Liver (tissue), 8 donors: ENCODE measurements at regions not wholly inside any gene's neighbourhood (a gene's known extent, or its start where the extent isn't known, plus 50 kb on each side); places are given as distances from the start of the nearest gene placed in this dataset.

Experiments used
- DNase-seq: peaks from one replicate; pipeline ENCODE4 v3.0.0-alpha.2; 2017; ENCODE audit warnings: low spot score
- H3K27ac ChIP-seq, 2 donors: one replicate each; pipeline ENCODE4 v1.7.0; 2013; ENCODE audit warnings: inconsistent platforms in 2 of 2, low read length in 2 of 2, control low read depth in 1 of 2, low read depth in 1 of 2, mild to moderate bottlenecking in 1 of 2
- H3K27me3 ChIP-seq, 4 donors: one replicate each; pipeline versions ENCODE4 v1.6.1 to v1.7.0; 2013; ENCODE audit warnings: low read length in 3 of 4, inconsistent platforms in 1 of 4, mild to moderate bottlenecking in 1 of 4, moderate library complexity in 1 of 4; ENCODE audit not compliant: control insufficient read depth in 4 of 4, insufficient read depth in 4 of 4
- H3K36me3 ChIP-seq, 4 donors: one replicate each; pipeline versions ENCODE4 v1.6.1 to v1.7.0; 2013; ENCODE audit warnings: low read length in 3 of 4, mild to moderate bottlenecking in 3 of 4, low read depth in 1 of 4, moderate library complexity in 1 of 4; ENCODE audit not compliant: control insufficient read depth in 4 of 4, insufficient read depth in 3 of 4
- H3K4me1 ChIP-seq, 4 donors: one replicate each; pipeline versions ENCODE4 v1.6.1 to v1.7.0; 2013; ENCODE audit warnings: low read length in 3 of 4, mild to moderate bottlenecking in 3 of 4, moderate library complexity in 1 of 4; ENCODE audit not compliant: control insufficient read depth in 4 of 4, insufficient read depth in 4 of 4
- H3K4me3 ChIP-seq, 3 donors: one replicate each; pipeline versions ENCODE4 v1.6.1 to v1.7.0; 2013; ENCODE audit warnings: low read length in 3 of 3, control low read depth in 1 of 3, low read depth in 1 of 3, mild to moderate bottlenecking in 1 of 3
- H3K9ac ChIP-seq, 2 donors: one replicate each; pipeline ENCODE4 v1.7.0; 2013; ENCODE audit warnings: low read length in 2 of 2, mild to moderate bottlenecking in 2 of 2, moderate library complexity in 2 of 2, control low read depth in 1 of 2, low read depth in 1 of 2
- H3K9me3 ChIP-seq, 4 donors: one replicate each; pipeline versions ENCODE4 v1.6.1 to v1.7.0; 2013; ENCODE audit warnings: low read length in 3 of 4; ENCODE audit not compliant: control insufficient read depth in 4 of 4
- ATF3 ChIP-seq: IDR thresholded peaks from 2 replicates; pipeline ENCODE4 v1.6.1; 2016; ENCODE audit warnings: antibody characterized with exemption
- CTCF ChIP-seq: fragments of 150-350 bp; IDR thresholded peaks from 2 replicates; pipeline ENCODE4 v1.5.1; 2017; ENCODE audit warnings: improper control_type of control experiment, low read depth, low read length; ENCODE audit not compliant: missing input control
- FOXA2 ChIP-seq: IDR thresholded peaks from 2 replicates; pipeline ENCODE4 v1.6.1; 2016; ENCODE audit warnings: antibody characterized with exemption
- GABPA ChIP-seq, 2 donors: IDR thresholded peaks in 1 of 2; conservative IDR thresholded peaks in 1 of 2; 2 replicates each; pipeline ENCODE4 v1.6.1; 2016; ENCODE audit warnings: antibody characterized with exemption in 2 of 2, mild to moderate bottlenecking in 1 of 2, moderate library complexity in 1 of 2
- HNF4A ChIP-seq, 2 donors: conservative IDR thresholded peaks; 2 replicates each; pipeline ENCODE4 v1.6.1; 2016; ENCODE audit warnings: antibody characterized with exemption in 2 of 2, mild to moderate bottlenecking in 2 of 2
- HNF4G ChIP-seq: IDR thresholded peaks from 2 replicates; pipeline ENCODE4 v1.6.1; 2016; ENCODE audit warnings: antibody characterized with exemption
- JUND ChIP-seq, 2 donors: IDR thresholded peaks; 2 replicates each; pipeline ENCODE4 v1.6.1; 2016; ENCODE audit warnings: antibody characterized with exemption in 2 of 2
- MAX ChIP-seq: IDR thresholded peaks from 2 replicates; pipeline ENCODE4 v1.6.1; 2016; ENCODE audit warnings: antibody characterized with exemption
- NR2F2 ChIP-seq: IDR thresholded peaks from 2 replicates; pipeline ENCODE4 v1.6.1; 2016; ENCODE audit warnings: antibody characterized with exemption
- RAD21 ChIP-seq, 2 donors: IDR thresholded peaks; 2 replicates each; pipeline ENCODE4 v1.6.1; 2016; ENCODE audit warnings: antibody characterized with exemption in 2 of 2, mild to moderate bottlenecking in 2 of 2
- REST ChIP-seq: IDR thresholded peaks from 2 replicates; pipeline ENCODE4 v1.6.1; 2016; ENCODE audit warnings: antibody characterized with exemption, mild to moderate bottlenecking
- RXRA ChIP-seq, 2 donors: IDR thresholded peaks; 2 replicates each; pipeline ENCODE4 v1.6.1; 2017 to 2018; ENCODE audit warnings: antibody characterized with exemption in 2 of 2, mild to moderate bottlenecking in 1 of 2
- SP1 ChIP-seq: IDR thresholded peaks from 2 replicates; pipeline ENCODE4 v1.6.1; 2018; ENCODE audit warnings: antibody characterized with exemption, mild to moderate bottlenecking
- TAF1 ChIP-seq: conservative IDR thresholded peaks from 2 replicates; pipeline ENCODE4 v1.6.1; 2016; ENCODE audit warnings: antibody characterized with exemption, mild to moderate bottlenecking
- YY1 ChIP-seq: IDR thresholded peaks from 2 replicates; pipeline ENCODE4 v1.6.1; 2016; ENCODE audit warnings: antibody characterized with exemption, mild to moderate bottlenecking
- ZBTB33 ChIP-seq: IDR thresholded peaks from 2 replicates; pipeline ENCODE4 v1.6.1; 2016; ENCODE audit warnings: antibody characterized with exemption
- WGBS: extraction: QIAGEN DNeasy Blood & Tissue Kit; methylation state at CpG from one replicate; pipeline ENCODE4 v1.1.7; 2013; 5-methylcytosine and 5-hydroxymethylcytosine counted together
- donor health status: healthy.
- donor health status: healthy.
- donor health status: healthy.
- donor health status: healthy.
- donor health status: healthy.

- no peak for DNase-seq
- Histone ChIP-seq H3K4me1 (no peaks in the 10 kb centered on the region), H3K27ac (no peak overlapping the region), H3K9me3 (peaks cover 0 to 3% (median 0%) of the 10 kb centered on the region in 4 donors), H3K4me3 (no peak overlapping the region), H3K9ac (no peak overlapping the region), H3K36me3 (no peaks in the 10 kb centered on the region), H3K27me3 (no peaks in the 10 kb centered on the region)
- no peak for TF ChIP-seq RAD21 (IDR thresholded peaks at IDR 0.05)
- no peak for TF ChIP-seq GABPA (IDR thresholded peaks at IDR 0.05 in 1 of 2, conservative IDR thresholded peaks at IDR 0.05 in 1 of 2)
These were observed 98.8 kb upstream of the TECRL start for GRCh38 chr4:64508089-64508488.

GRCh38 chr4:64503945-64504675 is 94.9 kb upstream of the TECRL start:
- Histone ChIP-seq H3K27ac (no peak overlapping the region), H3K9me3 (no peaks in the 10 kb centered on the region), H3K9ac (no peak overlapping the region), H3K27me3 (no peaks in the 10 kb centered on the region), H3K4me1 (no peaks in the 10 kb centered on the region), H3K4me3 (no peak overlapping the region), H3K36me3 (no peaks in the 10 kb centered on the region)
- TF ChIP-seq ATF3 (no peak), SP1 (no peak), HNF4A (conservative IDR thresholded peaks at IDR 0.05) (no peak), HNF4G (no peak), FOXA2 (no peak), GABPA (IDR thresholded peaks at IDR 0.05 in 1 of 2, conservative IDR thresholded peaks at IDR 0.05 in 1 of 2) (no peak), NR2F2 (no peak), RXRA (IDR thresholded peaks at IDR 0.05) (no peak), CTCF (no peak), REST (no peak), MAX (no peak), YY1 (no peak), ZBTB33 (no peak), JUND (IDR thresholded peaks at IDR 0.05) (no peak), TAF1 (no peak)
- 39% methylated on average over 3 of the region's 3 CpGs for WGBS
- DNase-seq, result no peak
